Gastrocnemius medialis (tissue), 4 donors: ENCODE measurements at regions not wholly inside any gene's neighbourhood (a gene's known extent, or its start where the extent isn't known, plus 50 kb on each side); places are given as distances from the start of the nearest gene placed in this dataset.

Experiments
- ATAC-seq, 2 donors: fragments of 150-250 bp; one replicate each; pipeline ENCODE4 v1.9.1; 2016
- DNase-seq, 2 donors: peaks; one replicate each; pipeline ENCODE4 v3.0.0-alpha.2; 2019
- H3K27ac ChIP-seq, 4 donors: fragments of 200-600 bp; sonication (generic); 1 replicate in 1 of 4; 2 replicates in 3 of 4; pipeline ENCODE4 v1.5.1; 2016 to 2018; ENCODE audit warnings: mild to moderate bottlenecking in 2 of 4, moderate library complexity in 1 of 4
- H3K27me3 ChIP-seq, 3 donors: fragments of 200-600 bp; sonication (generic) in 2 of 3; 1 replicate in 1 of 3; 2 replicates in 2 of 3; pipeline versions ENCODE4 v1.5.1 to v1.6.0; 2016 to 2019; ENCODE audit warnings: mild to moderate bottlenecking in 1 of 3, moderate library complexity in 1 of 3
- H3K36me3 ChIP-seq, 2 donors: fragments of 200-600 bp; sonication (generic) in 1 of 2; one replicate each; pipeline ENCODE4 v1.5.1; 2017 to 2018
- H3K4me1 ChIP-seq, 2 donors: fragments of 200-600 bp; sonication (generic) in 1 of 2; one replicate each; pipeline ENCODE4 v1.5.1; 2016 to 2017; ENCODE audit warnings: mild to moderate bottlenecking in 2 of 2
- H3K4me3 ChIP-seq, 4 donors: fragments of 200-600 bp; sonication (generic) in 3 of 4; 1 replicate in 1 of 4; 2 replicates in 3 of 4; pipeline ENCODE4 v1.5.1; 2016 to 2019; ENCODE audit warnings: mild to moderate bottlenecking in 2 of 4
- H3K9me3 ChIP-seq, 3 donors: fragments of 200-600 bp; sonication (generic) in 2 of 3; 1 replicate in 1 of 3; 2 replicates in 2 of 3; pipeline ENCODE4 v1.5.1; 2016 to 2019
- CTCF ChIP-seq, 5 experiments: fragments of 450-650 bp in 3 of 5; fragments of 200-600 bp in 2 of 5; sonication (generic) in 2 of 5; IDR thresholded peaks in 4 of 5; conservative IDR thresholded peaks in 1 of 5; 1 replicate in 4 of 5; 2 replicates in 1 of 5; pipeline ENCODE4 v1.5.1; 2016 to 2019; ENCODE audit warnings: antibody characterized with exemption in 5 of 5, mild to moderate bottlenecking in 3 of 5, moderate library complexity in 3 of 5
- POLR2A ChIP-seq, 2 donors: fragments of 450-650 bp; IDR thresholded peaks; one replicate each; pipeline ENCODE4 v1.6.1; 2017; ENCODE audit warnings: antibody characterized with exemption in 2 of 2, mild to moderate bottlenecking in 2 of 2, moderate library complexity in 2 of 2
- in situ Hi-C, 4 donors: fragments of 200-750 bp; cut with MboI; loops; one replicate each; pipeline versions ENCODE4 v1.15.0 to v1.8.0; 2017; ENCODE audit warnings: low sequenced_read_pairs in 4 of 4
- intact Hi-C: fragments of 100-400 bp; cut with DNase I; formaldehyde crosslinking; loops from one replicate; pipeline ENCODE4 v1.15.1; 2023; ENCODE audit warnings: low total_unique reads

- ATAC-seq (no peak), DNase-seq (no peak)
- Histone ChIP-seq H3K27ac (no peak overlapping the region), H3K9me3 (no peaks in the 10 kb centered on the region), H3K4me1 (no peaks in the 10 kb centered on the region), H3K36me3 (no peaks in the 10 kb centered on the region), H3K4me3 (no peak overlapping the region), H3K27me3 (no peaks in the 10 kb centered on the region)
- intact Hi-C loops (no loop called here), in situ Hi-C loops (no loop called here)
- no peak for TF ChIP-seq POLR2A (IDR thresholded peaks at IDR 0.05)
- TF ChIP-seq CTCF (IDR thresholded peaks at IDR 0.05 in 4 of 5, conservative IDR thresholded peaks at IDR 0.05 in 1 of 5) = no peak
Observed at GRCh38 chr13:38216181-38216580, 133.5 kb upstream of the UFM1 start.

GRCh38 chr13:38213314-38213713 is 136.3 kb upstream of the UFM1 start:
- DNase-seq = no peak
- no peak overlapping the region for H3K4me3 ChIP-seq
- H3K4me1 ChIP-seq = no peaks in the 10 kb centered on the region
- intact Hi-C loops (no loop called here), in situ Hi-C loops (no loop called here)
- H3K27me3 ChIP-seq = no peaks in the 10 kb centered on the region
- H3K27ac ChIP-seq = no peak overlapping the region
- TF ChIP-seq POLR2A (IDR thresholded peaks at IDR 0.05) (no peak), CTCF (IDR thresholded peaks at IDR 0.05 in 4 of 5, conservative IDR thresholded peaks at IDR 0.05 in 1 of 5) (no peak)
- H3K36me3 ChIP-seq = no peaks in the 10 kb centered on the region
- no peaks in the 10 kb centered on the region for H3K9me3 ChIP-seq
- no peak for ATAC-seq

GRCh38 chr13:38210928-38211596 is 138.6 kb upstream of the UFM1 start:
- no peak for ATAC-seq
- H3K36me3 ChIP-seq = no peaks in the 10 kb centered on the region
- no peaks in the 10 kb centered on the region for H3K27me3 ChIP-seq
- no peaks in the 10 kb centered on the region for H3K4me1 ChIP-seq
- no peaks in the 10 kb centered on the region for H3K9me3 ChIP-seq
- H3K27ac ChIP-seq = no peak overlapping the region
- DNase-seq = no peak
- intact Hi-C loops = no loop called here
- in situ Hi-C loops = no loop called here
- TF ChIP-seq CTCF (IDR thresholded peaks at IDR 0.05 in 4 of 5, conservative IDR thresholded peaks at IDR 0.05 in 1 of 5) (no peak), POLR2A (IDR thresholded peaks at IDR 0.05) (no peak)
- H3K4me3 ChIP-seq = no peak overlapping the region

- intact Hi-C loops = no loop called here
- Histone ChIP-seq H3K9me3 (no peaks in the 10 kb centered on the region), H3K36me3 (no peaks in the 10 kb centered on the region), H3K4me1 (no peaks in the 10 kb centered on the region), H3K27ac (no peak overlapping the region), H3K27me3 (no peaks in the 10 kb centered on the region), H3K4me3 (no peak overlapping the region)
- TF ChIP-seq CTCF (IDR thresholded peaks at IDR 0.05 in 4 of 5, conservative IDR thresholded peaks at IDR 0.05 in 1 of 5) (no peak), POLR2A (IDR thresholded peaks at IDR 0.05) (no peak)
- DNase-seq = no peak
- in situ Hi-C loops = no loop called here
- ATAC-seq = no peak
Observed at GRCh38 chr13:38204556-38204955, 145.1 kb upstream of the UFM1 start.

GRCh38 chr13:38202740-38203139 is 146.9 kb upstream of the UFM1 start:
- DNase-seq (no peak), ATAC-seq (no peak)
- Histone ChIP-seq H3K4me1 (no peaks in the 10 kb centered on the region), H3K36me3 (no peaks in the 10 kb centered on the region), H3K4me3 (no peak overlapping the region), H3K9me3 (no peaks in the 10 kb centered on the region), H3K27ac (no peak overlapping the region), H3K27me3 (no peaks in the 10 kb centered on the region)
- intact Hi-C loops = no loop called here
- TF ChIP-seq CTCF (IDR thresholded peaks at IDR 0.05 in 4 of 5, conservative IDR thresholded peaks at IDR 0.05 in 1 of 5) (no peak), POLR2A (IDR thresholded peaks at IDR 0.05) (no peak)
- in situ Hi-C loops = no loop called here
